HG03571 (cell line): ENCODE measurements at regions not wholly inside any gene's neighbourhood (a gene's known extent, or its start where the extent isn't known, plus 50 kb on each side); places are given as distances from the start of the nearest gene placed in this dataset.

Source experiments
- ATAC-seq: cut with Tn5 transposase; IDR thresholded peaks from one replicate; pipeline ENCODE4 v1.9.1; 2021; ENCODE audit not compliant: unreplicated experiment

DNA sequence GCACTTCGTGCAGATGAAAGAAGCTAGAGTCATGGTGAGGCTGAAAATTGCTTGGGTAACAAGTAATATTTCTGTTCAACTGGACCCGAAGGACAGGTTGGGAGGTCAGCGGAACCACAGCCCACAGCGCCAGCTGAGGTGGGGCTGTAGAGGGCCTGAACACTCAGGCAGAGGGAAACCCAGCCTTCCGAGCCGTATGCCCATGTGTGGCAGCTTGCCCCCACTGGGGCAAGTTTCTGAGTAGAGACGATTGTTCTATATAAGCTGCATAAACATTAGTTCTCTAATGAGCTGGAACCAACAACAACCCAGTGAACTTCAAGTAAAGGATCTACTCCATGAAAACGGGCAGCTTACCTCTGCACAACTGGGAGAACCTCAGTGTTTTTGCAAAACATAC lies 58.4 kb upstream of the TNS3 start:
- no peak for ATAC-seq

DNA sequence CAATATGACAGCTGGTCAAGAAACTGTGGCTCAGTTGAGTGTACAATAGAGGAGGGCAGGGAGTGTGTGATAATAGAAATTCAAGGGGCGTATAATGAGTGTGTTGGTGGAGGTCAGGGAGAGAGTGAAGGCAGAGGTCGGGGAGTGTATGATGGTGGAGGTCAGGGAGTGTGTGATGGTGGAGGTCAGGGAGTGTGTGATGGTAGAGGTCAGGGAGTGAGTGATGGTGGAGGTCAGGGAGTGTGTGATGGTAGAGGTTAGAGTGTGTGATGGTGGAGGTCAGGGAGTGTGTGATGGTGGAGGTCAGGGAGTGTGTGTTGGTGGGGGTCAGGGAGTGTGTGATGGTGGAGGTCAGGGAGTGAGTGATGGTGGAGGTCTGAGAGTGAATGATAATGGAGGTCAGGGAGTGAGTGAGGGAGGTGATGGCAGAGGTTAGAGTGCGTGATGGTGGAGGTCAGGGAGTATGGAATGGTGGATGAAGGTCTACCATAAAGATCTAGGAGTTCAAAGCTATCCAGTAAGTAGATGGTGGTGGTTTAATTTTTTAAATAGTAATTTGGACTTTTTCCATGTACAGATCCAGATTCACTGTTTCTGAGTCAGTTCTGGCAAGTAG lies 57.7 kb upstream of the TNS3 start:
- no peak for ATAC-seq

DNA sequence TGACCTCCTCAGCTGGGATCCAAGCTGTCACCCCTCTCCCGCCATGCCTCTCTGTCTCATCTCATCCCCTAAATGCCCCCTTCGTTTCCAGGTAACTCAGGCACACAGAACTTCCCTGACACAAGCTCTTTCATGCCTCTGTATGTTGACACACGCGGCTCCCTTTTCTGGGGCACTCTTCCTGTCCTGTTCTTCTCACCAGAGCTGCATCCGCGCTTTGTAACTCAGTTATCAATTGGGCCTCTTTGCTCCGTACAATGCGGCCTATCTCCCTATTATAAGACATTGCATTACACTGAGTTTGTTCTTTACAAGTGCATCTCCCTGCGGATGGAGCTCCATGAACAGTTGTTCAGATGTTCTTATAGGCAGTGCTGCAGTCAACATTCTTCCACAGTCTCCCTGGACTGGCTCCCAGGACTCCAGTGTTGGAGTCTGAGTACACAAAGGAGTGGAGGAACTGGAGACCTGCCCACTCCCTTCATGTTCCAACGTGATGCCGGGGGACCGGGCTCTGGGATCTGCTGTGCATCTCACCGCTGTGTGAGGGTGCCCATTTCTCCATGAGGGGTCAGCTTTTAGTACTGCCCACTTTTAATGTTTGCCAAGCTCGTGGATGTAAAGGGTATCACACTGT lies 56.9 kb upstream of the TNS3 start:
- ATAC-seq = no peak

DNA sequence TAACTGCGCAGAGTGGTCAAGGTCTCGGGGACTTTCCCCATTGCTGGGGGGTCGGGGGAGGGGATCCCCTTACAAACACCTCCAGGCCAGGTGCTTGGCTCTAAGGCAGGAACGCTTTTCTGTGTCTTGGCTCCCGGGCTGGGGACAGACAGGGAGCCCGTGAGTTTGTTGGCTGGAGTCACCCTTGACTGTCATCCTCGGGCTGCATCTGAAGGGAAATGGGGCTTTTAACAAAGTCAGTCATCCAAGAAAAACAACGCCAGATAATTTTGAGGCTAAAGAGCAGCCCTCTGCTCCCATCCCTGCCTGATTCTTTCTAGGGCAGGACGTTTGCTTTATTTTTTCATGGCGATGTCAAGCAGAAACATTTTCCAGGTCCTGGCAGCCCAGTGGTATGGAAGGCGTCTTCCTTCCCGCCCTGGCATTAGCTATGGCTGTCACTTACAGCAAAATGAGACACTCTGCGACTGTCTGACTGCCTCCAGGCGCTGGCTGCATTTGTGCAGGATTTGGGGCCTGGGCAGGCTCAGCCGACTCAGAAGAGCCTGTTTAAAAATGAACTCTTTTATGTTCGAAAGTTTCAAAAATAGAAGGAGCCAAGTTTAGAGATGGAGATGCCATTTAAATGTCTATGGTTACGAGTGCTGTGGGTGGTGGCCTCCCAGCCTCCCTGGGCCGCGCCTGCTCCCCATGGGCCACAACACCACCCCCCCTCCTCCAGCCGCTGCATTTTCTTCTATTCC lies 54.7 kb upstream of the TNS3 start:
- no peak for ATAC-seq

DNA sequence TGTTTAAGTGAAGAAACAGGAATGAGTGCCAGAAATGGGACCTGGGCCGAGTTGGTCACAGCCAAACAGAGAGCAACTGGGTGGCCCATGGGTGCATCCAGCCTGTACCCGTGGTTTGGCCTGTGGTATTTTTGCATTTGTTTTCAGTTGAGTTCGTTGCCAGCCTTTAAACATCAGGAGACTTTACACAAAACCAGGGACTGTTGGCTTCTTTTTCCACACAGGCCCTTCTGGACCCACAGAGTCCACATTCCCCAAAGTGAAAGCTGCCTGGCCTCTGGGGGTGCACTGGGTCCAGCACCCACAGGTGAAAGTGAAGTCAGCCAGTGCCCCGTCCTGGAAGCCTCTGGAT lies 54.1 kb upstream of the TNS3 start:
- ATAC-seq = no peak

DNA sequence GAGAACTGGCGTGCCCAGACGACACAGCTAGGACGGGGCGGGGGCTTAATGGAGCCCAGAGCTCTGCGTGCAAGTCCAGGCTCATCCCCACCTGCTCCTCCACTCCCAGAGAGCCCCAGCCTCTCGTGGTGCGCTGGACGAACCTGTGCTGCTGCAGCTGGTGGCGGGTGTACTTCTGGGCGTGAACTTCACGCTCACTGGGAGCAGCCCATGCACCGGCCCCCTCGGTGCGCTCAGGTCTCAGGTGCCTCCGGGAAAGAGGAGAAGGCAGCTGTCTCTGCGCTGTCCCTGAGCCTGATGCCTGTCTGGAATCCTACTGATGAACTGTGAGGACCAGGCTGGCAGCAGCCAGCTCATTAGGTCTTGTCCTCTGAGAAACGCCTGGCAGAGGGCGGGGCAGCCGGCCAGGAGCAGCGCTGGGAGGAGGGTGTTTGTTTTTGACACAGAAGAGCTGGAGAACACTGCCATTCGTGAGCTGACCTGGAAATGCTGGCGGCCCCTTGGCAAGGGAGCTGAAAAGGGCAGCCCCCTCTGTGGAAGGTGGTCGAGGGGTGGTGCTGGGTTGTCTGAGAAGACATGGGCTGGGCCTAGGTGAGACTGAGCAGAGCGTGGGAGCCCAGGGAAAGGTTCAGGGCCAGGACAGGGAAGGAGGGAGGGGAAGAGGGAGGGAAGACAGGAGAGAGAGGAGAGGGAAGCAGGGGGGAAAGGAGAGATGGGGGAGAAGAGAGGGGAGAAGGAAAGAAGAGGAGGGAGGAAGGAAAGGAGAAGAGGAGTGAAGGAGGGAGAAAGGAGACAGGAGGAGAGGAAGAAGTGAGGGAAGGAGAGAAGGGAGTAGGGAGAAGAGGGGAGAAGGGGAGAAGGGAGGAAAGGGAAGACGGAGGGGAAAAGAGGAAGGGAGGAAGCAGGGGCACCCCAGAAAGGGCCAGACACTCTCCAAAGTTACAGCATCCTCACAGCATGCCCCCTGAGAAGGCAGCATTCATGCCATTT lies 53.5 kb upstream of the TNS3 start:
- no peak for ATAC-seq

DNA sequence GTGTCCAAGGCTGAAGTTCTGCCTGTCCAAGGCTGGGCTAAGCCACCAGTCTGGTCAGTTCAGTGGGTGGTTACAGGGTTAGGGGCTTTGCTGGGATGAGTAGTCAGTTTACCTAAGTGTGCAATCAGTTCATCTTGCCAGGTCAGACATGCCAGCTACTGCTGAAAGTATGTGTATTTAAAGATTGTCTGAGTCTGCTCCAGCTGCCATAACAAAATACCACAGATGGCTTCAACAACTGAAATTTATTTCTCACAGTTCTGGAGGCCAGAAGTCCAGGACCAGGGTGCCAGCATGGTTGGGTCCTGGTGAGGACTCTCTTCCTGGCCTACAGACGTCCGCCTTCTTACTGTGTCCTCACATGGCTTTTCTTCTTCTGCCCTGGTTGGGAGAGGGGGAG lies 52.4 kb upstream of the TNS3 start:
- no peak for ATAC-seq

DNA sequence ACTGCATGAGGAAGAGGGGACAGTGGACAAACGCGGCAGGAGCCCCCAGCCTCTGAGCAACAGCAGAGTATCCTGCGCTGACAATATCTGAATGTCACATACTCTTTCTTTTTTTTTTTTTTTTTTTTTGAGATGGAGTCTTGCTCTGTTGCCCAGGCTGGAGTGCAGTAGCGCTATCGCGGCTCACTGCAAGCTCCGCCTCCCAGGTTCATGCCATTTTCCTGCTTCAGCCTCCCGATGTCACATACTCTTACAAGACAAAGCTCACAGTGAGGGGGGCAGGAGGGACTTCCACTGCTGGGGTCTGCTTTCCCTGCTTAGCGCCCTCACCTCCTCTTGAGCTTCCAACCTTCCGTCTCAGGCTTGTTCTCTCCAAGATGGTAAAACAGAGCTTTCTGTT lies 51.2 kb upstream of the TNS3 start:
- no peak for ATAC-seq
